Peyer's patch (tissue), 4 donors: ENCODE measurements at regions not wholly inside any gene's neighbourhood (a gene's known extent, or its start where the extent isn't known, plus 50 kb on each side); places are given as distances from the start of the nearest gene placed in this dataset.

ENCODE experiments used
- DNase-seq, 3 donors: peaks; one replicate each; pipeline ENCODE4 v3.0.0-alpha.2; 2017 to 2019
- H3K27ac ChIP-seq, 4 donors: fragments of 200-600 bp; sonication (generic); one replicate each; pipeline ENCODE4 v1.5.1; 2016 to 2019
- H3K27me3 ChIP-seq, 2 donors: fragments of 200-600 bp; sonication (generic); one replicate each; pipeline ENCODE4 v1.5.1; 2019
- H3K36me3 ChIP-seq, 3 donors: fragments of 200-600 bp; sonication (generic); one replicate each; pipeline ENCODE4 v1.5.1; 2016 to 2019
- H3K4me1 ChIP-seq, 4 donors: fragments of 200-600 bp; sonication (generic); one replicate each; pipeline ENCODE4 v1.5.1; 2016 to 2019
- H3K4me3 ChIP-seq, 4 donors: fragments of 200-600 bp; sonication (generic); 1 replicate in 3 of 4; 2 replicates in 1 of 4; pipeline ENCODE4 v1.5.1; 2016 to 2019; ENCODE audit warnings: mild to moderate bottlenecking in 1 of 4
- H3K9me3 ChIP-seq, 4 donors: fragments of 200-600 bp; sonication (generic); one replicate each; pipeline ENCODE4 v1.5.1; 2016 to 2019; ENCODE audit warnings: mild to moderate bottlenecking in 1 of 4
- POLR2A ChIP-seq, 2 donors: fragments of 450-650 bp; IDR thresholded peaks; one replicate each; pipeline ENCODE4 v1.5.1; 2017; ENCODE audit warnings: antibody characterized with exemption in 2 of 2, mild to moderate bottlenecking in 2 of 2, moderate library complexity in 2 of 2
- TF ChIP-seq, protein P1 (sequence below), 6 experiments: fragments of 450-650 bp in 4 of 6; fragments of 200-600 bp in 2 of 6; sonication (generic) in 1 of 6; IDR thresholded peaks; one replicate each; pipeline ENCODE4 v1.5.1; 2017 to 2019; ENCODE audit warnings: antibody characterized with exemption in 6 of 6, mild to moderate bottlenecking in 3 of 6, moderate library complexity in 1 of 6

DNA sequence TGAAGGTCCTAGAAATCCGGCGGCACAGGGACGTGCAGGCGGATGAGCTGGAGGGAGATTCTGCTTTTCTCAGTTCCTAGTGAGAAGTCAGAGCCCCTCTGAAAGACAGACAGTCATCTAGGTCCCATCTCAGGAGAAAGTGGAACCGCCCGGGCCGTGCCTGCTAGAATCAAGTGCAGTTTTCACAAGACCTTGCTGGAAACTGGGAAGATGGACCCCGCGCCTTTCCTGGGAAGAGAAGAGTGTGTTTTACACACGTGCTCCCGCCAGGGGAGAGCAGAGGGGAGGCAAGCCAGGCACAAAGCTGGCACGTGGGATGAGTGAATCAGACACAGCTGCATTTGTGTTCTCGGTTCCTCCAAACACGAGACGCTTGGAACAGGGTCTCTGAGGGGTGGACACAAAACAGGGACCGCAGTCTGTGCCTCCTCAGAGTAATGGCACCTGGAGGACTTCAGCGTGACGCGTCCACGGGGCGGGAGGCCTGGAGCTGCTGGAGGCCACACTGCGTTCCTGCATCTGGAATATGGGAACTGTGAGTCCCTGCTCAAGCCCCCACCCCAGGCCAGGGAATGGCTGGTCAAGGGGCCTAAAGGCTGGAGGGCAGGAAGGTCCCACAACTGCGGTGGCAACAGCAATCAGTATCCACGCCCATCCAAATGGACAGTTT, 218.3 kb downstream of the BRD1 start:
- no peaks in the 10 kb centered on the region for H3K9me3 ChIP-seq
- peak in 1 of 3 donors; percentile 23 for DNase-seq
- H3K36me3 ChIP-seq = no peaks in the 10 kb centered on the region
- no peaks in the 10 kb centered on the region for H3K4me1 ChIP-seq
- H3K4me3 ChIP-seq = no peak overlapping the region
- TF ChIP-seq, protein P1, sequence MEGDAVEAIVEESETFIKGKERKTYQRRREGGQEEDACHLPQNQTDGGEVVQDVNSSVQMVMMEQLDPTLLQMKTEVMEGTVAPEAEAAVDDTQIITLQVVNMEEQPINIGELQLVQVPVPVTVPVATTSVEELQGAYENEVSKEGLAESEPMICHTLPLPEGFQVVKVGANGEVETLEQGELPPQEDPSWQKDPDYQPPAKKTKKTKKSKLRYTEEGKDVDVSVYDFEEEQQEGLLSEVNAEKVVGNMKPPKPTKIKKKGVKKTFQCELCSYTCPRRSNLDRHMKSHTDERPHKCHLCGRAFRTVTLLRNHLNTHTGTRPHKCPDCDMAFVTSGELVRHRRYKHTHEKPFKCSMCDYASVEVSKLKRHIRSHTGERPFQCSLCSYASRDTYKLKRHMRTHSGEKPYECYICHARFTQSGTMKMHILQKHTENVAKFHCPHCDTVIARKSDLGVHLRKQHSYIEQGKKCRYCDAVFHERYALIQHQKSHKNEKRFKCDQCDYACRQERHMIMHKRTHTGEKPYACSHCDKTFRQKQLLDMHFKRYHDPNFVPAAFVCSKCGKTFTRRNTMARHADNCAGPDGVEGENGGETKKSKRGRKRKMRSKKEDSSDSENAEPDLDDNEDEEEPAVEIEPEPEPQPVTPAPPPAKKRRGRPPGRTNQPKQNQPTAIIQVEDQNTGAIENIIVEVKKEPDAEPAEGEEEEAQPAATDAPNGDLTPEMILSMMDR (IDR thresholded peaks at IDR 0.05) = no peak
- TF ChIP-seq POLR2A (IDR thresholded peaks at IDR 0.05) = no peak
- H3K27ac ChIP-seq = no peak overlapping the region
- no peaks in the 10 kb centered on the region for H3K27me3 ChIP-seq

DNA sequence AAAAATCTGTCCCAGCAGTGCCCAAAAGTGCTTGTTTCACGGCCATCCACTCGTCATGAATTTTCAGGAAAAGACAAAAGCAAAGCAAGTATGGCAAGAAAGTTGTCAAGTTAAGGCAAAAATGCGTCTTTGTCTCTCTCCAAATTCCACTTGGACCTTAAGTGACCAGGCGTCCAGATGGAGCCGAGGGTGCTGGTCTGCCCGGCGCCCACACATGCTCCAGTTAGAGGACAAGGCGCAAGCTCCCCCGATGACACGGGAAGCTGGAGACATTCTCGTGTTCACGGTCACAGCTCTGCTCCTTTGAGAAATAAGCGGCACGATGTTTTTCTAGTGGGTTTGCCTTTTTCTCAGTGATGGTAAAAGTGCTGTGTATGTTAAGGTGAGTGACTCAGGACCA, 219.0 kb downstream of the BRD1 start:
- no peak for DNase-seq
- Histone ChIP-seq H3K27me3 (no peaks in the 10 kb centered on the region), H3K9me3 (no peaks in the 10 kb centered on the region), H3K36me3 (no peaks in the 10 kb centered on the region), H3K4me1 (no peaks in the 10 kb centered on the region), H3K27ac (no peak overlapping the region), H3K4me3 (no peak overlapping the region)
- TF ChIP-seq, protein P1 (IDR thresholded peaks at IDR 0.05) = no peak
- no peak for TF ChIP-seq POLR2A (IDR thresholded peaks at IDR 0.05)

DNA sequence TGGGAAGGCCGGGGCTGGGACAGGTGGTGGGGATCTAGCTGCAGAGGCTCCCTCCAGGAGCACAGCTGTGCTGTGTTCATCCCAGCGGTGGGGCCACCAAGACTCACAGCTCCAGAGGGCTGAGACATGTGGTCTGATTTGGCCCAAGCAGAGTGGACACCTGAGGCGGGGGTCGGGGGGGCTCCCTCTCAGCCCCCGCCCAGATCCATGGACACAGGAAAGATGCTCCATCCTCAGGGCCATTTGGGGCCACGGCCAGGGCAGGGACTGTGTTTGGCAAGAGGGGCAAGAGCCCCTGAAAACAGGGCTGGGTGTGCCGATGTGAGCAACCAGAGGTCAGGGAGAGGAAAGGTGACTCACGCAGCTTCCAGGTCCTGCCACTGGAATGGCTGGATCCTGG, 219.4 kb downstream of the BRD1 start:
- Histone ChIP-seq H3K4me1 (no peaks in the 10 kb centered on the region), H3K9me3 (no peaks in the 10 kb centered on the region)
- DNase-seq = peak in 1 of 3 donors; percentile 33

DNA sequence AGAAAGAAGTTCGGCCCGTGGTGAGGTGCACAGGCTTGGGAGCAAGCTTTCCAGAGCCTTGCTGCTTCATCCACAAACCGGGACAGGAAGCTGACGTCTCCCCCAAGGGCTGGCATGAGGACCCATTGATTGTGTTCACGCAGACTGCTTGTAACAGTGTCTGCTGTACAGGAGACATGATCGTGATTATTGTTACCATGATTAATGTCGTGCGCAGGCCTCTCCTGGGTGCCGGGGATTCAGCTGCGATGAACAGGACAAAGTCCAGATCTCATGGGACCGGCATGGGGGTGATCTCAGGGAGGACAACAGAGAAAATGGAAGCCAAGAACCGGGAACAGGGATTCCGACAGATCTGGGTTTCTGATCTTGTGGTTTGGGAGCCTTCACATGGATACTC, 219.9 kb downstream of the BRD1 start:
- no peaks in the 10 kb centered on the region for H3K27me3 ChIP-seq
- no peaks in the 10 kb centered on the region for H3K9me3 ChIP-seq

More for the DNA sequence above, 219.4 kb downstream of the BRD1 start:
- Histone ChIP-seq H3K27ac (no peak overlapping the region), H3K36me3 (no peaks in the 10 kb centered on the region), H3K27me3 (no peaks in the 10 kb centered on the region), H3K4me3 (no peak overlapping the region)
- TF ChIP-seq, protein P1 (IDR thresholded peaks at IDR 0.05) = no peak
- TF ChIP-seq POLR2A (IDR thresholded peaks at IDR 0.05) = no peak

DNA sequence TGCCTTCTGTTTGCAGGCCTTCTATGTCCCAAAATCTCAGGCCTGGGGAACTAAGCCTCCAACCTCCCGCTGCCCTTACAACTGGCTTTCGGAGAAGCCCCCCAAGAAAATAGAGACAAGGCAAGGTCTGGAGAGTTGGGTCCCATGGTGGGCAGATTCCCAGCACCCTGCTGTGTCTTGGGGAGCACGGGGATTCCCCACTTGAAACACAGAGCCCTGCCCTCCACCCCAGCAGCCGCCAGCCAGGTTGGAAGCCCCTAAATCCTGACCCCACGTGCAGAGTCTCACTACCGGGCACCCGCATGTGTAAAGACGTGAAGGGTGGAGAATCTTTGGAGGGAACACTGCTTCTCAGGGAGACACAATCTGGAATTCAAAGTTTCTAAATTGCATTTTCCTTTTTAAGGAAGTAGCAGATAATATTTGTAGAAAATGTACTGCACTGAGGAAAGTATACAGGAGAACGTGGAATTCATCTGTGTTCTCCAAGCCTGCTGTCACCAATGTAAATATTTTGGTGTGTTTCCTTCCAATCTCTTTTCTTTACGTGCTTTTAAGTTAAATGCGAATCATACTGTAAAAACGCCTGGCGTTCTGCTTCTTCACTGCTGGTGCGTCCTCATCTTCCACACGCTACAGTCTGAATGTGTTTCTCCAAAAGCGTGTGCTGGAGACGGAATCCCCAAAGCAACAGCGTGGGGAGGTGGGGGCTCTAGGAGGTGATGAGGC, 220.9 kb downstream of the BRD1 start:
- Histone ChIP-seq H3K4me1 (no peaks in the 10 kb centered on the region), H3K36me3 (no peaks in the 10 kb centered on the region), H3K27ac (no peak overlapping the region), H3K4me3 (no peak overlapping the region), H3K27me3 (no peaks in the 10 kb centered on the region), H3K9me3 (no peaks in the 10 kb centered on the region)
- TF ChIP-seq, protein P1 (IDR thresholded peaks at IDR 0.05) = no peak
- no peak for TF ChIP-seq POLR2A (IDR thresholded peaks at IDR 0.05)
- no peak for DNase-seq

More for the DNA sequence above, 219.9 kb downstream of the BRD1 start:
- DNase-seq = peak in 1 of 3 donors; percentile 26
- no peak overlapping the region for H3K27ac ChIP-seq
- no peak overlapping the region for H3K4me3 ChIP-seq
- H3K36me3 ChIP-seq = no peaks in the 10 kb centered on the region
- no peaks in the 10 kb centered on the region for H3K4me1 ChIP-seq
- TF ChIP-seq, protein P1 (IDR thresholded peaks at IDR 0.05) = no peak
- no peak for TF ChIP-seq POLR2A (IDR thresholded peaks at IDR 0.05)
